ENCODE measurements at regions not wholly inside any gene's neighbourhood (a gene's known extent, or its start where the extent isn't known, plus 50 kb on each side); places are given as distances from the start of the nearest gene placed in this dataset.

DNA sequence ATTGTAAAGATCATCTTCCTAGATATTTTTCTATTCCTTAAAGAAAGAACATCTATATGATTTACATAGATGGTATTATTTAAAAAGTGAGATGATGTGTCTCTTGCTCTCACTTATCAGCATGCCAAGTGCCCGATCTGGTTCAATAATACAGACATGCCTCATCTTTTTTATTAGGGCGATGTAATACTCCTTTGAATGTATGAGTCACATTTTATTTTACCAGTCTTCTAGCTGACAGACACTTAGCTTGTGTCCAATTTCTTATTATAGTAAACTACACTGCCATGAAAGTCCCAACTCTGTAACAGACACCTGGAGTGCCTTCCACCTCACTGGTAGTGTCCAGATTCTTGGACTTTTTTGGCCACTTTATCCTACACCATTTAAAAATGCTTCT, 586.6 kb upstream of the BTBD3 start:
- DNase-seq = no peak

DNA sequence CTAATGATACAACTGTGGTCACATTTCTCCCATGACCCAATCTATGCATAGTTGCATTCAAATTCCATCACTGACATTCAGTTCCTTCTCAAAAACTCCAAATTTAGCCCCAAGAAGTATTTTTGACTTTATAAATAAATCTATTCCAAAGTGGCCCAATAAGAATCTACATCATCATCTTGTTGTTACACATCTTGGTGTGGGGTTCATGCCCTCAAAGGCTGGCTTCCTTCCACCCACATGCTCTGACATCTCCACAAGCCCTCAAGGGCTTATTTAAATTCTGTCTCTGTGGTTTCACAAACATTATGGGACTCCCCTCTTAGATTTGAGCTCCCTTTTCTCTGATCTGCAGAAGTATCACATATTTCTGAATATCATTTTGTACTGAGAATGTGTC, 585.3 kb upstream of the BTBD3 start:
- DNase-seq = no peak

DNA sequence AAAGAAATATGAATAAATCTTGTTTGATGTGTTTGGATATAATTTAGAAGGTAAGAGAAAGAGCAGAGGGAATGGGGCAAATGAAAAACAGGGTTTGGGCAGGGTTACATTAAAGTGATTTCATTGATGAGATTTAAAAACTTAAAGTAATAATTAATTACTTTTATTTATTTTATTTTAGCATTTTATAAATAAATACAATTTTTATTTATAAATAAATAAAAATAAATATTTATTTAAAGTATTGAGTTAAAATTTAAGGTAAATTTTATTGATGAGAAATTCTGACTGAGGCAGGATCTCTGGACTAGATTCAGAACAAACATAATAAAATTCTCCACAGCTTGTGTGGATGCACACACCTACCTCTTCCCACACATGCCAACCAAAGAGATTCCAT, 584.1 kb upstream of the BTBD3 start:
- no peak for DNase-seq

DNA sequence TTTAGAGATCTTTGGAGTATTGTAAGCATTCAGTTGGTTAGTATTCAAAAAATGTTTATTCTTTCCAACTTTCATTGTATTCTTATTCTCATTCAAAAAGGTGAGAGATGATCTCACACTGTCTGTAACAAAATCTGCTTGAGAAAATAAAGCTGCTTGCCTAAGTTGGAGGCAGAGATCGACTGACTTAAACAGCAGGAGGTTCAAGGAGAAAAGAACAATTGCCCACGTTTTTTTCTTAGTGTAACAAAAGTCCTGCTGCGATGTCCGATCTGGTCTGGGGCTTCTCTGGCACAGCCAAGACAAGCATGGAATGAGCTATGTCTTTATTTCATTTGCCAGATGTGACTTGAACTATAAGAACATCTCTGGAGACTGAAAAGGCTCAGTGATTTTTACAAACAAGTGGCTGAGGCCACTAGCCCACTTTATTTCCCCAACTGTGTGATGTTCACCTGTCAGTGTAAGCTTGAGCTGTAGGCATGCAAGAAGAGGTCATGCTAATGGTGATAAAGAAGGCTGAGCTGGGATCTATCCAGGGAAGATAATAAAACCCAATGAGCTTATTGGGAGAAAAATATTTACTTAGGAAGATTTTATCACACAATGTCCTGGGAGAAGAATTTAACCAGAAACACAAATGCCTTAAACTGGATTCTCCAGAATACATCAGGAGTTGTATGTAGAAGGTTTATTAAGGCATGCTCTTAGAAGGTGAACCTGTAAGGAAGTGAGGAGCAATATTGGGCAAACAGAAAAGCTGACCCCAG, 580.1 kb upstream of the BTBD3 start:
- DNase-seq = no peak

DNA sequence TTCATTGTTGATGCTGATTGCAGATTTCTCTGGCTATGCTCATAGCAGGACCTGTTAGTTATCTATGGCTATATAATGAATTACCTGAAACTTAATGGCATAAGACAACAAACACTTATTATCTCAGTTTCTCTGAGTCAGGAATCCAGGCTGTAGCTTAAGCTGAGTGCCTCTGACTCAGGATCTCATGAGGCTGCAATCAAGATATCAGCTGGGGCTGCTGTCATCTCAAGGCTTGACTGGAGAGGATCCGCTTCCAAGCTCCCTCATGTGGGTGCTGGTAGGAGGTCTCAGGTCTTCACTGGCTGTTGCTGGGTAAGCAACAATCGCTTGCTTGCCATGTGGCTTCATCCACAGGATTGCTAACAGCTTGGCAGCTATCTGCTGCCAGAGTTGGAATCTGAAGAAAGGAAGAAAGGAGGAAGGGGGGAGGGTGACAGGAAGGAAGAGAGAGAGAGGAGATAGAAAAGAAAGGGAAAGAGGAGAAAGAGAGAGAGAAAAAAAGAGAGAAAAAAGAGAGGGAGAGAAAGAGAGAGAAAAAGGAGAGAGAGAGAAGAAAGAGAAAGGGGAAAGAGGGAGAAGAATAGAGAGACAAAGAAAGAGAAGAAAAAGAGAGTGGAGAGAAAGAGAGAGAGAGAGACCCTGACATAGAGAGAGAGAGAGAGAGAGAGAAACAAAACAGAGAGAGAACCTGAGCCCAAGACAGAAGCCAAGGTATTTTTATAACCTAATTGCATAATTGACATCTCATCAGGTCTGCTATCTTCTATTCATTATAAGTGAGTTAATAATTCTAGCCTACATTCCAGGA, 579.0 kb upstream of the BTBD3 start:
- peak; percentile 69 for DNase-seq

DNA sequence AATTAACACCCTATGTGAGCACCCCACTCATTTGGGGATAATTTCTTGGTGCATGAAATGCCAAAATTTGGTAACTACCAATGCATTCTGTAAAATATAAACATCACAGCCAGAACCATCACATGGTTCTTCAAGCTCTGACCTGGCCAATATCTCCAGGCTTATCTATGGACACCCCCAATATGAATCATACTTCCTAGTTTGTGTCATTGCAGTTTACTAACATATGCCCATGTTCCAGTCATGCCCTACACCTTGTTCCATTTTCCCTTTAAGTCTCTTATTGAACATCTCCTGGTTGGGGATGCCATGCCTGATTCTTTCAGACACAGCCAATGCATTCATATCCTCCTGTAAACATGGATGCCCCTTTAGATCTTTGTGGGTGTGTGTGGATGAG, 572.8 kb upstream of the BTBD3 start:
- DNase-seq = no peak

DNA sequence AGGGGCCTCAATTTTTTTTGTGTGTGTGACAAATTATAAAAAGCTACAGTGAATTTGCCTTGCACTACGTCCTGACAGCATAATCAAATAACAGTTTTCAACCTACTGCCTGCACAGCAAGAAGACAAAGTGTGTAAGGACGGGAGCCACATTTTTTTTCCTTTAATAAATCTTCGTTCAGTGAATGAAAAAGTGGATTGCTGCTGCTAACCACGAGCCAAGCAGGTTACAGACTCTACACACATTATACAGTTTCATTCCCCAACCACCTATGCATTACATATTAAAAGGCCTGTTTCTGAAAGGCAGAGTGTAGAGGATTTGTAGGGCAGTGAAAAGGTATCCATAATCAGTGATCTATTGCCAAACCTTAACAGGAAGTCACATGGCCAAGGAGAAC, 570.0 kb upstream of the BTBD3 start:
- DNase-seq = no peak

DNA sequence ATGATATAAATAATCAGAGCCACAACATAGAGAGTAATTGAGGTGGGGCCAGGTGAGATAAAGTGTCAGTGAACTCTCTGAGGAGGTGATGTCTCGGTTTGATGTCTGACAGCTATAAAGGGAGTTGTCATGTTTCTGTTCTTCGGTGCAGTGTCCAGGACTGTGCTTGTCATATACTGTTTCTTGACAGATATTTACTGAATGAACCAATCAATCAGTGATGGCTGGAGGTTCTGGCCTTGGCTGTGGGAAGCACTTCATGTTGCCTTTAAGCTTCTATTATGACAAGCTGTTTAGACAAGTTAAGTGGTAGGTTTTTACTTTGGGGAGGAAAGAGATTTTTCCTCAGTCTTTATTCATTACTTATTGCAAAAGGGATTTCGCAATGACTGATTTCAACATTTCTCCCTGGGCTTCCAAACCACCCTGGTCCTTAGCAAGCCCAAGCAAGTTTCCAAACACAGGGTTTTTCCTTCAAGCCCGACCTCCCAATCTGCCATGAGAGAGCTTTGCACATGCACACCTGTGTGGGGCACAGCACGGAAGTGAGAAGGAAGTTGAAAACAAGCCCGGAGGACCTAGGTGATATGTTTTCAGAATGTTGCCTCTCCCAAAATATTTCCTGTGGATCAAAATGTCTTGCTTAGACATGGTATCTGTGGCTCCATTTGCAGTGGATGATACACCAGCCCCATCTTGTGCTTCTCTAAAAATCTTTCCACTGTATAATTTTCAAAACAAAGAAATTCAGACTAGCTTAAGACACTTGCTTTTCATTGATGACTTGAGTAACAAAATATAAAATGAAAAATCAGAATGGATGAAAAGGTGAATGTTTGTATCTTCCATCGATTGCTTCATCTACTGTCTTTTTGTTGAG, 567.3 kb upstream of the BTBD3 start:
- no peak for DNase-seq

DNA sequence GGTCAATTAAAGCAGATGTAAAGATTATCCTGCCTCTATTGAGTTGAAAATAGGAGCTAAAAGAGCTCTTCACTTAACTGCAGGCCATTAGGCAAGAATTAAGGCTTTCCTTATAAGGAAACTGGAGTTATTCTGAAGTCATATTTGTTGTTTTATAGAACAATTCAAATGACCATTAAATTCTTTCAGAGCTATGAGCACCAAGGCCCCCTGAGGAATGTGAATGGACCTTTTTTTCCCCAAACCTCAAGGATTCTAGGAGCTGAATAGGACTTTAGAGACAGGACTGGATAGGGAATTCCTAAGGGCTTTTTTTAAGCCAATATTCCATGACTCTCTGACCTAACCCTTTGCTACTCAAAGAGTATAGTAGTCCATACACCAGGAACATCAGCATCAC, 565.7 kb upstream of the BTBD3 start:
- DNase-seq = no peak

DNA sequence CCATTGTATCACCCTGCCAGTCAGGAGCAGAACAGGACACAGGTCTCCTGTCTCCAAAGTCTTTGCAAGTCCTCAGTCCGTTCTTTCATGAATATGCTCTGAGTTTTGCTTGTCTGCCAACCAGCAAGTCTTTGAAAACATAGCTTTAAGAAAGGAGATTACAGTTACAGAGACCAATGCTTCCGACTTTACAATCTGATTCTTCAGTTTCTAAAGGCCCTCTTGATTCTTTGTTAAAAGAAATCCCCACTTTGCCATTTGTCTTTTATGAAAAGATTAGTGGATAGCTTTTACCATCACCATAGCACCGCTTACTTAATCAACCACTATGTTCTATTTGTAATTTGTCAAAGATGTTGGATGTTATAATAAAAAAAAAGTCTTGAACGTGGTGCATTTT, 562.8 kb upstream of the BTBD3 start:
- no peak for DNase-seq

DNA sequence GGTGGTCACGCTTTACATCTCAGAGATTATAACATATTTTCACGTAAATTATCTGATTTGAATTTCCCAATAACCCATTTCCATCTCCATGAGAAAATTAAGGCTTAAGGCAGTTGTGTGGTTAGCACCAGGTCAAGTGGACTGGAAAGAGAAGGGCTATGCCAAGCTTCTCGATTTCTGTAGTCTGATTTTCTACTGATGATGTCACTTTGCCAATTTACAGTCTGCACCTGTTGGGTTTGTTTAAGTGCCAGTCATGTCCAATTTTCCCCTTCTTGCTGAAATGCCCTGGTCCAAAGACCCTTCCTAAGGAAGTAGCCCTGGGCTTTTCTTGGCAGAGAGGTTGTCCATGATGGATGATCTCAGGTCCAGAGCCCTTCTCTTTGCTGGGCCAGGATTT, 562.3 kb upstream of the BTBD3 start:
- no peak for DNase-seq

DNA sequence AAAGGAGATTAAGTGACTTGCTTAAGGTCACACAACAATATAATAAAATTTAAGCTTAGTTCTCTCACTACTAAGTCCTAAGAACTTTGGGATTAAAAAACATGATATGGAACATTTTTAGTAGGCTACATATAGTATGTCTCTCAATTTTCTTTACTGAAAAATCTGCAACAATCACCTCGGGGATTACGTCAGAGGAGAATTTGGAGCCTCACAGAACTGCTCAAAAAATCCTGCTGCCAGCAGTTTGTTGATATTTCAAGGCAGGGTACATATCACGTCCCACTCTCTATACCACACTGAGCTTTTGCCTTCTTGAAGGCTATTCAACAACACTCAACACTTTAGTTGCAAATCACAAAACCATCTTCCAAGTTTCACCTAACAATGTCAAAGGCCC, 561.6 kb upstream of the BTBD3 start:
- DNase-seq = no peak

DNA sequence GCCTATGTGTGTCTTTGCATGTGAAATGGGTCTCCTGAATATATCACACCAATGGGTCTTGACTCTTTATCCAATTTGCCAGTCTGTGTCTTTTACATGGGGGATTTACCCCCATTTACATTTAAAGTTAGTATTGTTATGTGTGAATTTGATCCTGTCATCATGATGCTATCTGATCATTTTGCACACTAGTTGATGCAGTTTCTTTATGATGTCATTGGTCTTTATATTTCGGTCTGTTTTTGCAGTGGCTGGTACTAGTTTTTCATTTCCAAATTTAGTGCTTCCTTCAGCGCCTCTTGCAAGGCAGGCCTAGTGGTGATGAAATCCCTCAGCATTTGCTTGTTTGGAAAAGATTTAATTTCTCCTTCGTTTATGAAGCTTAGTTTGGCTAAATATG, 555.2 kb upstream of the BTBD3 start:
- no peak for DNase-seq

DNA sequence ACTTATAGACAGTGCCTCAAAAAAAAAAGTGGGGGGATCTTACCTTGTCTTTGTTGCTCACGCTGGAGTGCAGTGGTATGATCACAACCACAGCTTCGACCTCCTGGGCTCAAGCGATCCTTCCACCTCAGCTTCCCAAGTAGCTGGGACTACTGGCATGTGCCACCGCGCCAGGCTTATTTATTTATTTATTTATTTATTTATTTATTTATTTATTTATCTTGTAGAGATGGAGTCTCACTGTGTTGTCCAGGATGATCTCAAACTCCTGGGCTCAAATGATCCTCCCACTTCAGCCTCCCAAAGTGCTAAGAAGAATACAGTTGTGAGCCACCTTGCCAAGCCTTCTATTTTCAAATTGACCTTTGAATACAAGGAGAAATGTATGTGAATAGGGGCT, 553.0 kb upstream of the BTBD3 start:
- no peak for DNase-seq

DNA sequence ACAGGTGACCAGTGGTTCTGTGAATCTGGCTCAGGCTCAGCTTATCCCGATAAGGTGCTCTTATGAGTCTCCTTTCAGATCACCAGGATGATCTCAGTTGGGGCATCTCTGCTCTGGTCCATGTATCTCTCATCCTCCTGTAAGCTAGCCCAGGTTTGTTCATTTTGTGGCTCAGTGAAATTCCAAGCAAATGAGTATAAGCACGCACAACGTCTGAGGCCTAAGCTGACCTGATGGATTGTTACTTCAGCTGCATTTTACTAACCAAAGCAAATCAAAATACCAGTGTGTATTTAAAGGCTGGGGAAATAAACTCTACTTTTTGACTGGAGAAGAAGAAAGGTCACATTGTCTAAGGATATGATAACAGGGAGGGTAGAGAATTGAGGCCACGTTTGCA, 551.0 kb upstream of the BTBD3 start:
- DNase-seq = no peak

DNA sequence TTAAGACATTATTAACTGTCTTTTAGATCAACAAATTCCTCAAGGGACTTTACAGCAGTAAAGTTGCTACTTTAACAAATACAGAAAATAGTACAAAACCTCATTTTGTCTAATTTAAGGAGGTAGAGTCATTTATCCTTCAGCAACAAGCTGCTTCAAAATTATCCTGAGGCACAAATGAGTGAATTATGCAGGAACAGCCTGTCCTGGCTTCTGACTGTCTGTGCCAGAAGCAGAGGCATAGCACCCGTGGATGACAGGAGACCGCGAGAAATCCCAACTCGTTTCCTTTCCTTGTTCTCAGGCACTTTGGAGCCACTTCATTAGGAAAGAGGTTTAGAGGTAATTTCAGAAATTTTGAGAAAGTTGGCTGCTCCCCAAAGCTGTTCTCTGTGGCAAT, 549.2 kb upstream of the BTBD3 start:
- no peak for DNase-seq

DNA sequence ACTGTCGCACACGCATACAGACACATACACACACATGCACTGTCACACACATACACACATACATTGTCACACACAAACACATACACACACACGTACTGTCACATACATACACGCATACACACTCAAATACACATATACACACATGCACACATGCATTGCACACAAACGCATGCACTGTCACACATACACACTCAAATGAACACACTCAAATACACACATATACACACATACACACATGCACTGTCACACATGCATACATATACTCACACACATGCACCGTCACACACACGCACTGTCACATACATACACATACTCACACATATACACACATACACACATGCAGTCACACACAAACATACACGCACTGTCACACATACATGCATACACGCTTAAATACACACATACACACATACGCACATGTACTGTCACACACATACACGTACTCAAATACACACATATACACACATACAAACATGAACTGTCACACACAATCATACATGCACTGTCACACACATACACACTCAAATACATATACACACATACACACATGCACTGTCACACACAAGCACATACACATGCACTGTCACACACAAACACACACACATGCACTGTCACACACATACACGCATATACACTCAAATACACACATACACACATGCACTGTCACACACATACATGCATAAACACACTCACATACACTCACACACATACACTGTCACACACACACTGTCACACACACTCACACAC, 548.6 kb upstream of the BTBD3 start:
- DNase-seq = no peak

DNA sequence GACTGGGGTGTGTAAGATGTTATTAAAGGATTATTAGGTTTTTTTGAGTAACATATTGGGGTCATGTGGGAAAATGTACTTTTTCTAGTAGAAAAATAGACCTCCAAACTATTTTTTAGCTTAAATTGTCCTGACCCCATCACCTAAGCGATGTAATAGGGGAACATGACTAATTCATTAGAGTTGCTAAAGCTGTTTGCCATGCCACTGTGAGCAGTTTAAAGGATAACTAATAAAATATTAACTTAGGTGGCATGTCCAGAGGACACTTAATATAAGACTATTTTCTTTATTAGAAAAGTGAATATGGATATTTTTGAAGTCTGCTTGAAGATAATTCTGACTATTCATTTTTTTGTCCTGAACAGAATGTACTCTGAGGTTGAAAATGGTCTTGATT, 545.9 kb upstream of the BTBD3 start:
- no peak for DNase-seq

DNA sequence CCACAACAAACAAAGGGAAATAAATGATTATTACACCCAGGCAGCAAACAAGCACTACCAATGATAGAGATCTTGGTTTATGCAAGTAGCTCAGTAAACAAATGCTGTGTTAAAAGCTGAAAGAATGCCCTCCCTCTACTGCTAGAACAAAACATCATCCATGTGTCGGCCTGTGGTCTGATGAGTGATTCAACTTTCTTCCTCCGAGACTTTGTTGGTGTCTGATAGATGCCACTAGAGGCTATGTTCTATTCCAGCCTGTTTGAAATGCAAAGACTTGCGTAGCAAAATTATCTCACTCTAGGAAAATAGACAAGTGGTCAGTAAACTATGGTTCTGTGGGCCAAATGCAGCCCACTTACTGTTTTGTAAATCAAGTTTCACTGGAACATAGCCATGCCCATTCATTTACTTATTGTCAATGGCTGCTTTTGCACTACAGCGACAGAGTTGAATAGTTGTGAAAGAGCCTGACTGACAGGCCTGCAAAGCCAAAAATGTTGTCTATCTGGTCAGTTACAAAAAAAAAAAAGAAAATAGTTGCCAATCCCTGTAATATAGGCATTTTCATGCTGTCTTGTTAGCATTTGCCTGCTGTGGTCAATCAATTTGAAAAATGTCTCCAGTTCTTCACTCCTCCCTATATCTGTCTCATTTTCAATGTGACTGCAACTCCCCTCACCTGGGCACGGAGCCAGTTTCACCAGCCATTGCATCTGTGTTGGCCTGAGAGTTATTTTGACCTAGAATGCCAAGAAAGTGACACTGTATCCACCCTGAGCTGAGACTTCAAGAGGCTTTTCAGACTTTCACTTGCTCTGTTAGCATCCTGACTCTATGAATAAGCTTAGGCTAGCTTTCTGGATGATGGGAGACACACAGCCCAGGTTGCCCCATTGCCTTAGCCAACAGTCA, 544.6 kb upstream of the BTBD3 start:
- no peak for DNase-seq

DNA sequence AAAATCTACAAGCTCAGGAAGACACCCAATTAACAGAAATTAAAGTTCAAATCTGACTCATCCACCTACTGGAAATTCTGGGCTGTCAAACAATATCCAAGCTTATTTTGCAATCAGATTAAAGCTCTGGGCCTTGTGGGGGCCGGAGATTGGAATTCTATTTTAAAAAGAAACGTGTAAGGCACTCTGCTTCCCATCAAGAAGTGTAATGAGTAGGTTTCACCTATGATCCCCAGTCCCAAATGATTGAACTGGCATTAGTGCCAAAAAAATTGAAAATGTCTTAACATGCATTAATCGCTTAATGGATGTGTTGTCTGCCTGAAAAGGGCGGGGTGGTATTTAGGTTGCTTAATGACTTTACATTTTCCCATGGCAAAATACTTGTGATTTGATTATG, 542.4 kb upstream of the BTBD3 start:
- DNase-seq = no peak

DNA sequence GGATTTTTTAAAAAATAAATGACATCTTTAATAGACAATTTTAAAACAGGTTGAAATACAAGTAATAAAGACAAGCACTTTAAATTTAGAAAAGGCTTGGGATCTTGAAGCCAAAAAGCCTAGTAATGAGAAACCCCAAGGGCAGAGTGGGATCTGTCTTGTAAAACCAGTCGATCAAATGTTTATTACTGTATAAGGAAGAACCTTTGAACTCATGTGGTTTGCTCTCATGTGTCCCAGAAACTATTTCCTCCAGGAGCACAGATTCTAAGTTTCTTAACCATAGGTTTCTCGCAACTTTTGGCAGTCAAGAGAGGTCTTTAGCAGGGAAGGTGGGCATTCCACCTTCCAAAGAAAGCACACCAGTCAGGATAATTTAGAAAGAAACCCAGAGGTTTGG, 541.7 kb upstream of the BTBD3 start:
- DNase-seq = no peak

DNA sequence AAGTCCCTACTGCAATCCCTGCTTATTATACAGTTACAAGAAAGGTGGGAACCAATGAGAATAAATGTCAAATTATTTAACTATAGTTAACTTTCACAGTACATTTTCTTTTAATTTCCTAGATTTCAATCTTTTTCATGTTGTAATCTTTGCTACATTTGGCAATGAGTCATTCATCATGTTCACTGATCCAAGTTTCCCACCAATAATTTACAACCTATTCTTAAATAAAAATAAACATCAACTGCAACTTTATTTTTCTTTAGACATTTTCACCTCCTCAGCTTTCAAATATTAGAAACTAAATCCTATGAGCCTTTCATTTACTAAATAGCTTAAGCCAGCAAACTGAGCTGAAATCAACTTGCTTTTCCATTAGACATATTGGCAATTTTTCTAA, 541.3 kb upstream of the BTBD3 start:
- no peak for DNase-seq
